Calu3 (cell line): ENCODE measurements at regions not wholly inside any gene's neighbourhood (a gene's known extent, or its start where the extent isn't known, plus 50 kb on each side); places are given as distances from the start of the nearest gene placed in this dataset.

ENCODE experiments used
- BruUV-seq: library from RNA; stranded (reverse); fragments of 400-500 nt; replicated peaks from 2 replicates; lab custom pipeline; 2021; lab: Mats Ljungman, UMichigan
- CTCF ChIA-PET: fragments of 300-600 bp; sonication (Branson Sonifier 250); formaldehyde crosslinking; loops from one replicate; lab custom pipeline; 2022; ENCODE audit warnings: antibody characterized with exemption; lab: Charles Lee
- DNase-seq: peaks from one replicate; pipeline ENCODE4 v3.0.0; 2022
- H3K27ac Mint-ChIP-seq: one replicate; pipeline ENCODE4 v1.8.0; 2022; ENCODE audit warnings: mixed read lengths; ENCODE audit not compliant: unreplicated experiment
- H3K27me3 Mint-ChIP-seq: one replicate; pipeline ENCODE4 v1.8.0; 2022; ENCODE audit warnings: mixed read lengths; ENCODE audit not compliant: unreplicated experiment
- H3K36me3 Mint-ChIP-seq: one replicate; pipeline ENCODE4 v1.8.0; 2022; ENCODE audit warnings: mild to moderate bottlenecking, moderate library complexity, mixed read lengths; ENCODE audit not compliant: insufficient read depth, unreplicated experiment
- H3K4me1 Mint-ChIP-seq: one replicate; pipeline ENCODE4 v1.8.0; 2022; ENCODE audit warnings: mild to moderate bottlenecking, low read depth, mixed read lengths; ENCODE audit not compliant: unreplicated experiment
- H3K4me3 Mint-ChIP-seq: one replicate; pipeline ENCODE4 v1.8.0; 2022; ENCODE audit warnings: mild to moderate bottlenecking, low read depth, moderate library complexity, mixed read lengths; ENCODE audit not compliant: unreplicated experiment
- H3K9me3 Mint-ChIP-seq: one replicate; pipeline ENCODE4 v1.8.0; 2022; ENCODE audit warnings: low read depth, mixed read lengths; ENCODE audit not compliant: unreplicated experiment
- intact Hi-C: fragments of 100-400 bp; cut with micrococcal nuclease; formaldehyde crosslinking; loops from one replicate; pipeline ENCODE4 v1.10.0; 2022; ENCODE audit not compliant: unreplicated experiment
- TF ChIP-seq, protein P1 (sequence below): fragments of 200-600 bp; IDR thresholded peaks from one replicate; pipeline ENCODE4 v1.8.0; 2022; ENCODE audit warnings: antibody characterized with exemption; ENCODE audit not compliant: unreplicated experiment

- TF ChIP-seq, protein P1, sequence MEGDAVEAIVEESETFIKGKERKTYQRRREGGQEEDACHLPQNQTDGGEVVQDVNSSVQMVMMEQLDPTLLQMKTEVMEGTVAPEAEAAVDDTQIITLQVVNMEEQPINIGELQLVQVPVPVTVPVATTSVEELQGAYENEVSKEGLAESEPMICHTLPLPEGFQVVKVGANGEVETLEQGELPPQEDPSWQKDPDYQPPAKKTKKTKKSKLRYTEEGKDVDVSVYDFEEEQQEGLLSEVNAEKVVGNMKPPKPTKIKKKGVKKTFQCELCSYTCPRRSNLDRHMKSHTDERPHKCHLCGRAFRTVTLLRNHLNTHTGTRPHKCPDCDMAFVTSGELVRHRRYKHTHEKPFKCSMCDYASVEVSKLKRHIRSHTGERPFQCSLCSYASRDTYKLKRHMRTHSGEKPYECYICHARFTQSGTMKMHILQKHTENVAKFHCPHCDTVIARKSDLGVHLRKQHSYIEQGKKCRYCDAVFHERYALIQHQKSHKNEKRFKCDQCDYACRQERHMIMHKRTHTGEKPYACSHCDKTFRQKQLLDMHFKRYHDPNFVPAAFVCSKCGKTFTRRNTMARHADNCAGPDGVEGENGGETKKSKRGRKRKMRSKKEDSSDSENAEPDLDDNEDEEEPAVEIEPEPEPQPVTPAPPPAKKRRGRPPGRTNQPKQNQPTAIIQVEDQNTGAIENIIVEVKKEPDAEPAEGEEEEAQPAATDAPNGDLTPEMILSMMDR = no peak
- DNase-seq = no peak
- BruUV-seq = no TSS peak
- intact Hi-C loops = no loop called here
- Mint-ChIP-seq H3K9me3 (no peaks in the 10 kb centered on the region), H3K4me3 (no peak overlapping the region), H3K4me1 (peaks cover 12% of the 10 kb centered on the region), H3K27ac (no peak overlapping the region), H3K27me3 (no peaks in the 10 kb centered on the region), H3K36me3 (no peaks in the 10 kb centered on the region)
- CTCF ChIA-PET = no interaction called here
Observed at GRCh38 chr12:41962171-41962572, 182.5 kb downstream of the GXYLT1 start.

- BruUV-seq = no TSS peak
- Mint-ChIP-seq H3K36me3 (no peaks in the 10 kb centered on the region), H3K27ac (no peak overlapping the region), H3K9me3 (no peaks in the 10 kb centered on the region), H3K4me1 (no peaks in the 10 kb centered on the region), H3K27me3 (no peaks in the 10 kb centered on the region), H3K4me3 (no peak overlapping the region)
- intact Hi-C loops = no loop called here
- CTCF ChIA-PET = interaction anchor here (0.6 to 0.8 kb wide), 2 partner anchors 8 to 356 kb away, joined by 3 to 5 read pairs; no protein-coding TSS in a partner anchor
- TF ChIP-seq, protein P1 = no peak
- no peak for DNase-seq
Observed at GRCh38 chr12:41959271-41959670, 185.4 kb downstream of the GXYLT1 start.

DNA sequence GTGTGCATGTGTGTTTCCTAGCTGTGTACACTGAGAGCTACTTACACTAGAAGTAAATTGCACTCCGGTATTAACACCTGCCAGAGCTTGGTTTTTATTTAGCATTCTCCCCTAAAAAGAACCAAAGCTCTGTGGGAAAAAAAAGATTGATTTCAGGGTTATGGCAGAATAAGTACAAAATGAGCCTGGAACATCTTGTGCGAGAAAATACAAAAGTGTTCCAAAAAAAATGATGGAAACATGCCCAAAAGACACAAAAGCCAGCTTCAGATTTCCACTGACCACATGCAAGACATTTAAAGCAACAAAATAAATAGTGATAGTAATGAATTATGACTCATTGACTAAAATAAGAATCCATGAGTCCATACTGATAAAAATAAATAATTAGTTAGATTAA, 188.3 kb downstream of the GXYLT1 start:
- CTCF ChIA-PET = no interaction called here
- Mint-ChIP-seq H3K27ac (no peak overlapping the region), H3K36me3 (no peaks in the 10 kb centered on the region), H3K4me1 (no peaks in the 10 kb centered on the region), H3K4me3 (no peak overlapping the region), H3K9me3 (no peaks in the 10 kb centered on the region), H3K27me3 (no peaks in the 10 kb centered on the region)
- intact Hi-C loops = no loop called here
- BruUV-seq = no TSS peak
- no peak for DNase-seq
- TF ChIP-seq, protein P1 = no peak

DNA sequence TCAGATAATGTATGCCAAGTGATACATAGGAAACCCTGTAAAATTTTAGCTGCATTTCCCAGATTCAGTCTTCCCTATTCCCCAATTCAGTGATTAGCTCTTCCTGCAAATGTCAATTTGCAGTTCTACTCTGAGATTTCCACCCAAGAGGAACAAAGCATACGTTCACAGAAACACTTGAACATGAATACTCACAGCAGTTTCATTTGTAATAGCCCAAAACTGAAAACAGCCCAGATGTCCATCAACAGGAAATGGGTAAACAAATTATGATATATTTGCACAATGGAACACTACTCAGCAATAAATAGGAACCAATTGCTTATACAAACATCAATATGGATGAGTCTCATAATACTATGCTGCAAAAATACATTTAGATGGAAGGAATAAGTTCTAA, 194.2 kb downstream of the GXYLT1 start:
- TF ChIP-seq, protein P1 = no peak

More for the DNA sequence above, 194.2 kb downstream of the GXYLT1 start:
- Mint-ChIP-seq H3K4me3 (no peak overlapping the region), H3K36me3 (no peaks in the 10 kb centered on the region), H3K9me3 (peaks cover 2% of the 10 kb centered on the region), H3K27ac (no peak overlapping the region), H3K4me1 (no peaks in the 10 kb centered on the region), H3K27me3 (no peaks in the 10 kb centered on the region)
- BruUV-seq = no TSS peak
- intact Hi-C loops = no loop called here
- CTCF ChIA-PET = no interaction called here
- DNase-seq = no peak
